ENCODE measurements at regions not wholly inside any gene's neighbourhood (a gene's known extent, or its start where the extent isn't known, plus 50 kb on each side); places are given as distances from the start of the nearest gene placed in this dataset.

- Histone ChIP-seq H2AK5ac (ENCODE audit: low read length) (no peak overlapping the region), H3K23ac (ENCODE audit: low read length) (no peak overlapping the region), H3K4ac (ENCODE audit: low read depth, low read length) (no peak overlapping the region), H2BK5ac (ENCODE audit: low read depth, low read length, poor library complexity) (no peak overlapping the region), H3K9me3 (ENCODE audit: insufficient read depth, low read depth, low read length) (no peaks in the 10 kb centered on the region), H3K4me1 (ENCODE audit: control insufficient read depth in 1 of 2, insufficient read depth in 2 of 2, low read length in 2 of 2) (no peaks in the 10 kb centered on the region), H3K79me2 (ENCODE audit: control insufficient read depth, insufficient read depth, low read length, poor library complexity) (no peaks in the 10 kb centered on the region), H4K91ac (ENCODE audit: low read depth, low read length) (no peak overlapping the region), H3K4me2 (ENCODE audit: low read length) (no peak overlapping the region), H4K12ac (ENCODE audit: low read depth, low read length) (no peak overlapping the region), H3K27ac (ENCODE audit: low read depth, low read length) (no peak overlapping the region), H3K14ac (ENCODE audit: low read length) (no peak overlapping the region), H3K4me3 (ENCODE audit: low read depth, low read length) (no peak overlapping the region), H2AFZ (ENCODE audit: insufficient read depth, low read length, poor library complexity) (no peak overlapping the region), H2BK12ac (ENCODE audit: low read length) (no peak overlapping the region), H2BK120ac (ENCODE audit: insufficient read depth, low read length, poor library complexity) (no peak overlapping the region), H4K8ac (ENCODE audit: low read depth, low read length) (no peak overlapping the region), H3K27me3 (ENCODE audit: insufficient read depth, low read length) (no peaks in the 10 kb centered on the region), H3K36me3 (ENCODE audit: control insufficient read depth in 1 of 2, insufficient read depth in 2 of 2, low read length in 2 of 2) (no peaks in the 10 kb centered on the region), H3K79me1 (ENCODE audit: low read length) (no peaks in the 10 kb centered on the region), H3K18ac (ENCODE audit: low read length) (no peak overlapping the region), H3K9ac (ENCODE audit: low read length) (no peak overlapping the region)
- peak; percentile 72 to 83 for DNase-seq
- no CpG with 5 or more reads among the region's 3 CpGs for WGBS (ENCODE audit: extremely low coverage, insufficient coverage, insufficient read length)
Observed at GRCh38 chr16:80350061-80350460, 190.7 kb upstream of the DYNLRB2 start.

- Histone ChIP-seq H3K27me3 (ENCODE audit: insufficient read depth, low read length) (no peaks in the 10 kb centered on the region), H3K9me3 (ENCODE audit: insufficient read depth, low read depth, low read length) (no peaks in the 10 kb centered on the region), H2BK120ac (ENCODE audit: insufficient read depth, low read length, poor library complexity) (no peak overlapping the region), H4K91ac (ENCODE audit: low read depth, low read length) (no peak overlapping the region), H2AFZ (ENCODE audit: insufficient read depth, low read length, poor library complexity) (no peak overlapping the region), H3K9ac (ENCODE audit: low read length) (no peak overlapping the region), H3K4me1 (ENCODE audit: control insufficient read depth in 1 of 2, insufficient read depth in 2 of 2, low read length in 2 of 2) (no peaks in the 10 kb centered on the region), H3K14ac (ENCODE audit: low read length) (no peak overlapping the region), H3K79me2 (ENCODE audit: control insufficient read depth, insufficient read depth, low read length, poor library complexity) (no peaks in the 10 kb centered on the region), H3K4me2 (ENCODE audit: low read length) (no peak overlapping the region), H3K27ac (ENCODE audit: low read depth, low read length) (no peak overlapping the region), H3K23ac (ENCODE audit: low read length) (no peak overlapping the region), H3K18ac (ENCODE audit: low read length) (no peak overlapping the region), H4K8ac (ENCODE audit: low read depth, low read length) (no peak overlapping the region), H2BK5ac (ENCODE audit: low read depth, low read length, poor library complexity) (no peak overlapping the region), H4K12ac (ENCODE audit: low read depth, low read length) (no peak overlapping the region), H3K36me3 (ENCODE audit: control insufficient read depth in 1 of 2, insufficient read depth in 2 of 2, low read length in 2 of 2) (no peaks in the 10 kb centered on the region), H2AK5ac (ENCODE audit: low read length) (no peak overlapping the region), H3K79me1 (ENCODE audit: low read length) (no peaks in the 10 kb centered on the region), H2BK12ac (ENCODE audit: low read length) (no peak overlapping the region), H3K4me3 (ENCODE audit: low read depth, low read length) (no peak overlapping the region), H3K4ac (ENCODE audit: low read depth, low read length) (no peak overlapping the region)
- no peak for DNase-seq
- no CpG with 5 or more reads among the region's 3 CpGs for WGBS (ENCODE audit: extremely low coverage, insufficient coverage, insufficient read length)
Observed at GRCh38 chr16:80347900-80348299, 192.9 kb upstream of the DYNLRB2 start.

- Histone ChIP-seq H2AK5ac (ENCODE audit: low read length) (no peak overlapping the region), H3K79me2 (ENCODE audit: control insufficient read depth, insufficient read depth, low read length, poor library complexity) (no peaks in the 10 kb centered on the region), H4K91ac (ENCODE audit: low read depth, low read length) (no peak overlapping the region)
Observed at GRCh38 chr16:80347002-80347401, 193.8 kb upstream of the DYNLRB2 start.

GRCh38 chr16:80346111-80346632, 194.6 kb upstream of the DYNLRB2 start:
- no peak overlapping the region for H2BK12ac ChIP-seq (ENCODE audit: low read length)
- no peak overlapping the region for H2AK5ac ChIP-seq (ENCODE audit: low read length)
- H3K18ac ChIP-seq (ENCODE audit: low read length): no peak overlapping the region
- H3K79me1 ChIP-seq (ENCODE audit: low read length): no peaks in the 10 kb centered on the region
- H3K36me3 ChIP-seq (ENCODE audit: control insufficient read depth in 1 of 2, insufficient read depth in 2 of 2, low read length in 2 of 2): no peaks in the 10 kb centered on the region
- H3K4ac ChIP-seq (ENCODE audit: low read depth, low read length): no peak overlapping the region
- WGBS (ENCODE audit: extremely low coverage, insufficient coverage, insufficient read length): no CpG with 5 or more reads among the region's 6 CpGs
- no peak overlapping the region for H4K91ac ChIP-seq (ENCODE audit: low read depth, low read length)
- H4K8ac ChIP-seq (ENCODE audit: low read depth, low read length): no peak overlapping the region
- H3K4me3 ChIP-seq (ENCODE audit: low read depth, low read length): no peak overlapping the region
- H3K79me2 ChIP-seq (ENCODE audit: control insufficient read depth, insufficient read depth, low read length, poor library complexity): no peaks in the 10 kb centered on the region
- no peak overlapping the region for H3K9ac ChIP-seq (ENCODE audit: low read length)
- no peak overlapping the region for H3K14ac ChIP-seq (ENCODE audit: low read length)
- no peak overlapping the region for H3K23ac ChIP-seq (ENCODE audit: low read length)
- no peak overlapping the region for H3K27ac ChIP-seq (ENCODE audit: low read depth, low read length)
- H3K4me1 ChIP-seq (ENCODE audit: control insufficient read depth in 1 of 2, insufficient read depth in 2 of 2, low read length in 2 of 2): no peaks in the 10 kb centered on the region
- H3K27me3 ChIP-seq (ENCODE audit: insufficient read depth, low read length): no peaks in the 10 kb centered on the region
- H2BK5ac ChIP-seq (ENCODE audit: low read depth, low read length, poor library complexity): no peak overlapping the region
- no peak overlapping the region for H2BK120ac ChIP-seq (ENCODE audit: insufficient read depth, low read length, poor library complexity)
- no peak for DNase-seq
- no peak overlapping the region for H3K4me2 ChIP-seq (ENCODE audit: low read length)
- H2AFZ ChIP-seq (ENCODE audit: insufficient read depth, low read length, poor library complexity): no peak overlapping the region
- H4K12ac ChIP-seq (ENCODE audit: low read depth, low read length): no peak overlapping the region
- no peaks in the 10 kb centered on the region for H3K9me3 ChIP-seq (ENCODE audit: insufficient read depth, low read depth, low read length)

More at GRCh38 chr16:80347002-80347401, 193.8 kb upstream of the DYNLRB2 start:
- Histone ChIP-seq H4K8ac (ENCODE audit: low read depth, low read length) (no peak overlapping the region), H3K27ac (ENCODE audit: low read depth, low read length) (no peak overlapping the region), H3K4me3 (ENCODE audit: low read depth, low read length) (no peak overlapping the region), H3K4me2 (ENCODE audit: low read length) (no peak overlapping the region), H2BK120ac (ENCODE audit: insufficient read depth, low read length, poor library complexity) (no peak overlapping the region), H3K18ac (ENCODE audit: low read length) (no peak overlapping the region), H2AFZ (ENCODE audit: insufficient read depth, low read length, poor library complexity) (no peak overlapping the region), H3K9me3 (ENCODE audit: insufficient read depth, low read depth, low read length) (no peaks in the 10 kb centered on the region), H3K14ac (ENCODE audit: low read length) (no peak overlapping the region), H3K23ac (ENCODE audit: low read length) (no peak overlapping the region), H2BK12ac (ENCODE audit: low read length) (no peak overlapping the region), H3K4ac (ENCODE audit: low read depth, low read length) (no peak overlapping the region), H4K12ac (ENCODE audit: low read depth, low read length) (no peak overlapping the region), H3K79me1 (ENCODE audit: low read length) (no peaks in the 10 kb centered on the region), H3K27me3 (ENCODE audit: insufficient read depth, low read length) (no peaks in the 10 kb centered on the region), H3K4me1 (ENCODE audit: control insufficient read depth in 1 of 2, insufficient read depth in 2 of 2, low read length in 2 of 2) (no peaks in the 10 kb centered on the region), H2BK5ac (ENCODE audit: low read depth, low read length, poor library complexity) (no peak overlapping the region), H3K9ac (ENCODE audit: low read length) (no peak overlapping the region), H3K36me3 (ENCODE audit: control insufficient read depth in 1 of 2, insufficient read depth in 2 of 2, low read length in 2 of 2) (no peaks in the 10 kb centered on the region)
- no CpG with 5 or more reads among the region's 3 CpGs for WGBS (ENCODE audit: extremely low coverage, insufficient coverage, insufficient read length)
- DNase-seq: no peak

Data from trophoblast cell (in vitro differentiated cells and primary cell).